Ectodermal cell (in vitro differentiated cells): ENCODE measurements at regions not wholly inside any gene's neighbourhood (a gene's known extent, or its start where the extent isn't known, plus 50 kb on each side); places are given as distances from the start of the nearest gene placed in this dataset.

ENCODE experiments used
- H3K27ac ChIP-seq: 2 replicates; pipeline ENCODE4 v1.7.0; 2013; ENCODE audit warnings: mild to moderate bottlenecking, low read depth, low read length; ENCODE audit not compliant: insufficient read depth, poor library complexity, severe bottlenecking
- H3K27me3 ChIP-seq: 2 replicates; pipeline ENCODE4 v1.7.0; 2013; ENCODE audit warnings: mild to moderate bottlenecking, low read length; ENCODE audit not compliant: insufficient read depth, control insufficient read depth, poor library complexity, severe bottlenecking
- H3K36me3 ChIP-seq: one replicate; pipeline ENCODE4 v1.7.0; 2013; ENCODE audit warnings: low read length; ENCODE audit not compliant: control insufficient read depth, insufficient read depth
- H3K4me1 ChIP-seq: one replicate; pipeline ENCODE4 v1.7.0; 2013; ENCODE audit warnings: low read length; ENCODE audit not compliant: control insufficient read depth, insufficient read depth
- H3K4me3 ChIP-seq: 2 replicates; pipeline ENCODE4 v1.7.0; 2013; ENCODE audit warnings: low read depth, low read length, control low read depth; ENCODE audit not compliant: insufficient read depth
- H3K9me3 ChIP-seq: 2 replicates; pipeline ENCODE4 v1.7.0; 2013; ENCODE audit warnings: mild to moderate bottlenecking, low read length, moderate library complexity; ENCODE audit not compliant: control insufficient read depth
- WGBS, 2 experiments: methylation state at CpG; one replicate each; pipeline ENCODE4 v1.1.7; 2013; ENCODE audit warnings: missing lambda C conversion rate in 2 of 2; 5-methylcytosine and 5-hydroxymethylcytosine counted together

GRCh38 chr6:117215353-117216090 lies 49.8 kb upstream of the VGLL2 start:
- no peaks in the 10 kb centered on the region for H3K4me1 ChIP-seq
- WGBS, 2 experiments: 93% methylated on average over 4 of the region's 4 CpGs
- H3K4me3 ChIP-seq: no peak overlapping the region
- no peaks in the 10 kb centered on the region for H3K36me3 ChIP-seq
- no peak overlapping the region for H3K27ac ChIP-seq
- H3K9me3 ChIP-seq: no peaks in the 10 kb centered on the region
- no peaks in the 10 kb centered on the region for H3K27me3 ChIP-seq
